DMS79 treated with DMSO at 0.1 percent for 48 hours (cell line): ENCODE measurements at regions not wholly inside any gene's neighbourhood (a gene's known extent, or its start where the extent isn't known, plus 50 kb on each side); places are given as distances from the start of the nearest gene placed in this dataset.
"Not testable (repeated sequence)": the region's sequence is repeated elsewhere in the genome, so short reads cannot be mapped to it uniquely, and the experiment has no call there.

ENCODE experiments used
- DNase-seq: peaks from one replicate; lab custom pipeline; 2025; lab: John Stamatoyannopoulos, UW

DNA sequence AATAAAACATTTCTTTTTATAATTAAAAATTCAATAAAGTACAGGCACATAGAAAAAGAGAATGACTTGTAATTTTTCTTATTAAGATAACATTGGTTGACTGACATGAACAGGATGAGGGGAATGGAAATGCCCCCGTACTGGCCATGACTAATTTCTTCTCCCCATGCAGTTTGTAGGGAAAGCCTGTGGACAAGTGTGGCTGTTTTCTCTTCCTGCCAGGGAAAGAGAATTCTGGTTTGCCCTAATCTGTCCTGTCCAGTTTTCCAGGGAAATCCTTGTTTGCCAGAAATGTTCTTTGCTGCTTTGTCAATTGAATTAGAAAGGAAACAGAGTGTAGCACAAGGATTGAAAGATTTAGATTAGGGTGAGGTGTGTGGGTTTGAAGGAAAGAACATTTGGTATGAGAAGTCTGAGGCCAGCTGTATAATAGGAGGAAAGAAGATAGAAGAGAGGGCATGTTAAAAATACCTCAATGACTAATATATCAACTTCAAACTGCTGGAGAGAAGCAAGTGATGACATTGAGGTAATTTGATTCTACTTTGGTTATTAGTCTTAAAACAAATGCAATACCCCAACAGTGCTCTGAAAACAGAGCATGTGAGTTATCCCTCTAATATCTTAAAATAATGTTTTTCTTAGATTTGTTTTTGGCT, 593.9 kb upstream of the ZNF804A start:
- no peak for DNase-seq

DNA sequence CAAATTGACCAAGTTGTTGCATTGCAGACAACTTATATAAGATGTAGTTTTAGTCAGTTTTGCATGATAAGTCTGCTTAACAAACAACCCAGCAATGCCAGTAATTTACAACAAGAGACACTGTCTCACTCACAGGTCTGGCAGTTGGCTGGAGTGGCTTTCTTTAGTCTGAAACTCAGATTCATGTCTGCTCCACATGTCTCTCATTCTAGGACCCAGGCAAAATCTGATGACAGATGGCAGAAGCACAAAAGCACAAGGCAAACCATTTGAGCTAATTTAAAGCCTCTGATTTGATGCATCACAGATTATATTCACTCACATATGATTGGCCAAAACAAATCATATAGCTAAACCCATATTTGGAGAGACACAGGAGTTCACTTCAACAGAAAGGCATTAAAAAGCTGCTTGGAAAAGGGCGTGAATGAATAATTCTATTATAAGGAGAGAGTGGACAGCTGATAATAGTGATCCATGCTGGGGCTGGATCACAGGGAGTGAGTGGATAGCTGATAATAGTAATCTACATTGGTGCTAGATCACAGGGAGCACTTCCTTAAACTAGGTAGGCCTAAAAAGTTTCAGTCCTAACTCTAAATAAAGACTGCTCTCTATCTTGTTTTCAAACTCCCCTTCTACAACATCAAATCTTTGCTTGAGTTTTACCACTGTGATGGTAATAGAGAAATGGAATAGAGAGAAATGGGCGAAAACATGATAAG, 593.2 kb upstream of the ZNF804A start:
- DNase-seq: no peak

DNA sequence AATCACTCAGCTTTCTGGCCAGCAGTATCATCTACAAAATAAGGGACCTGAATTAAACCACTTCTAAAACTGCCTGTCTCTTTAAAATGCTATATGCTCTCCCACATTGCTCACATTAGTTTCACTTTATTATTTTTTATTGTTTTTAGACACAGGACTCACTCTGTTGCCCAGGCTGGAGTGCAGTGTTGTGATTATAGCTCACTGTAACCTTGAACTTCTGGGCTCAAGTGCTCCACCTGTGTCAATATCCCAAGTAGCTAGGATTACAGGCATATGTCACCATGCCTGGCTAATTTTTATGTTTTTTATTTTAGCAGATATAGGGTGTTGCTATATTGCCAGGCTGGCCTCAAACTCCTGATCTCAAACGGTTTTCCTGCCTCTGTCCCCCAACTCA, 591.3 kb upstream of the ZNF804A start:
- DNase-seq: no peak

DNA sequence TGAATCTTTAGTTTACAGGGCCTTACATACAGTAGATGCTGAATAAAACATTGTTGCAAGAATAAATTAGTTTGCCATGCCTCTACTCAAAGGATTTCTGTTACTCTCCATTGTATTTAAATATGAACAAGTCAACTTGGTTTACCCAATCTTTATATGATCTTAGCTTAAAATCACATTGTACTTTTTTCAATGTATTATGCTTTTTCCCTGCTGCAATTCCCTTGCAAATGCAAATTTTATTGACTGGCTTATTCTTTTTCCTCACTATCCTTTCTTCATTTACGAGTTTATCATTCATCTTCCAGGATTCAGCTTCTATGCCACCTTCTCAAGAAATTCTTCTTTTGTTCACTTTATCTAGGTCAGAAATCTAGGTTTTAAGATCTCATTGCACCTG, 571.4 kb upstream of the ZNF804A start:
- no peak for DNase-seq

DNA sequence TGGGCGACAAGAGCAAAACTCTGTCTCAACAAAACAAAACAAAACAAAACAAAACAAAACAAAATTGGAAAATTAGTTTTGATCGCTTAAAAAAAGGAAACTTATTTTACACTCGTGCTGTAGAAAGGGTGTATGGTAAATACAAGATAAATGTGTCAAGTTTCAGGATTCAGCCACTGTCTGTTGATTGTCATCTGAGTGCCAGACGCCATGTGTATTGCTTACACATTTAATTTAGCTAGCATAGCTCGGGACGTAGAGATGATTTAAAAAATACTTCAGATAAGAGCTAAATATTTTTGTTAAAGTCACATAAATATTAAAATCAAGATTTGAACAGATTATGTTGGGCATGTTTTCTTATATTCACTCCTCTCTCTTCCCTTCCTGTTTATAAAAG, 568.1 kb upstream of the ZNF804A start:
- no peak for DNase-seq

DNA sequence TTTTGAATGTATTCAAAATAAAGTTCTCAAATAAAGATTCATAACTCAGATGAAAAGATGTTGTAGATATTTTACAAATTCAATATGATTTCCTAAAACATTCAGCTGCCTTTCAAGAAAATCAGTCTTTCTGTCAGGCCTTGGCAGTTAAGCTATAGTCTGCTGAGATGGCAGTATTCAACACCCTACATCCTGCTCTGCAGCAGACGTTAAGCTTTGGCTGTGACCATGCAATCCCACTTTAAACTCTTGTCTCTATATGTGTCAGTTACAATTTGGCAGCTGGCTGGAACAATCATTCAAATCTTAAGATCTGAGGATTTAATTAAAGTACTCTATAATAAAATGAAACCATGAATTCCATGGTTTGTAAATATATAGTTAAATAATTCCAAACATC, 567.3 kb upstream of the ZNF804A start:
- no peak for DNase-seq

DNA sequence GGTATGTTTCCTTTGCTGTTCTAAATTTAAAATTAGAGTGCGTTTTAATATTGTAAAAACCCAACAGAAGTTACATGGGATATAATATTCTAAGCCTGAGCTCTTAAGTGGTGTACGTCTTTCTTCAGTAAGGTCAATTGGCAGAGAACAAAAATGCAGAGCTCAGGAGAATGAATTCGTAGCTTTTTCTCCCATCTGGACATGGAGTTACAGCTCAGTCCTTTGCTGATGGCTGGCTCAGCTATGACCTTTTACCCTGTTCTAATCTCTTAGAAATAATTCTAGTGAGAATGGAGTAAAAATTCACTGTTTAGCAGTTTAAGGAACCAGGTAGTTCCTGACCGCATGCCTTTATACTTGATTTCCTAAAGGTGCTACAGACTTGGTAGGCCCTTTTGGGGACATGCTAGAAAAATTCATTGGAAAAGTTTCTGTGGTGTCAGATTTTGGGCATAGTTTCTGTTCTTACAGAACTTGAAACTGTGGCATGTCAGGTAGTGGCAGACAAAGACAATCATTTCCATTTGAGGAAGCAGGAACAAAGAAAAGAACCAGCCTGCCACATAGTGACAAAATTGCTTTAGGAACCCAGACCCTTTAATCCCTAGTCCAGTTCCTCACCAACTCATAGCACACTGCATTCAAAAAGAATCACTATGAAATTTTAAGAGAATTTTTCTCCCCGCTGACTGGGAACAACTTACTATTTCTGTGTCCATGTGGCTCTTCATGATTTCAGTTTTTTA, 566.8 kb upstream of the ZNF804A start:
- no peak for DNase-seq

DNA sequence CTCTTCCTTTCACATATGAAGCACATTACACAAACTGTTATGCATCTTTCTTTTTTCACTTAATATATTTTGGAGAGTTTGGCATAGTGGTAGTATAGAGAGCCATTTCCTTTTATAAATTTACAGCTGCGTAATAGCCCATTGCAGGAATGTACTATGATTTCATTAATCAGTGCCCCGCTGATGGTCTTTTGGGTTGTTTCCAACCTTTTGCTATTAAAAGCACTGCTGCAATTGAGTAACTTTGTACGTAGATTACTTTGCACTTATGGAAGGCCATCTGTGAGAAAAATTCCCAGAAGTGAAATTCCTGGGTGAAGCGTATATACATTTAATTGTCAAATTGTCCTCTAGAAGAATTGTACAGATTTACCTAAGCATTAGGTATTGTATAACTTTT, 565.3 kb upstream of the ZNF804A start:
- DNase-seq: no peak

DNA sequence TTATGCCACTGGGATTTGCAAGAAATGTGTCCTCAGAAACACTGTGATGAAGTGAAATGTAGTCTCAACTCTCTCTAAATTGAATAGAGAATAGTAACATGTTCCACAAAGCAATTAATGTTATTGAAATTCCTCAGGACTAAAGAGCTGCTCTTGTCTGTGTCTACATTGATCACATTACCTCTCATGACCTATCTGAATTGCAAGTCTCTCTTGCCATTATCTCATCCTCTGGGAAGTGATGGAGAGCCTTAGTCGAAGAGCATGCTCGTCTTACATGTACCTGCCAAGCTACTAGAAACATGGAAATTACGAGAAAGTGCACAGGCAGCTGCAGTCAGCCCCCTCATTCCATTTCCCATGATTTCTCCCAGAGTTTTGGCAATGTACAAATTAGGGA, 561.1 kb upstream of the ZNF804A start:
- no peak for DNase-seq

DNA sequence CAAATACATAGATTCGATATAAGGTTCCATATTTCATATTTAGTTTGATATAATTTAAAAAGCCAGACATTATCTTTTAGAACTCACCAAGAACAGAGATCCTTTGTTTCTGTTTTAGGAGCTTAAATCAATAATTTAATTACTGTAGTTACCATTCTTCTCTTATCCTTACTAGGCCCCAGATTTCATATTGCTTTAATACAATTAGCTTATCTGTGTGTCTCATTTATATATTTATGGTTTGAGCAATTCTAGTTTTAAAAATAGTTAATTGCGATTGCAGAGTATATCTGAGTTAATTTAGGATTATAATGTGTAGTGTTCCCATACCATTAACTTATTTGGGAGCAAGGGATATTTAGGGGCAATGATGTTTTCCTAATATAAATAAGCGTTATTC, 558.8 kb upstream of the ZNF804A start:
- DNase-seq: no peak

DNA sequence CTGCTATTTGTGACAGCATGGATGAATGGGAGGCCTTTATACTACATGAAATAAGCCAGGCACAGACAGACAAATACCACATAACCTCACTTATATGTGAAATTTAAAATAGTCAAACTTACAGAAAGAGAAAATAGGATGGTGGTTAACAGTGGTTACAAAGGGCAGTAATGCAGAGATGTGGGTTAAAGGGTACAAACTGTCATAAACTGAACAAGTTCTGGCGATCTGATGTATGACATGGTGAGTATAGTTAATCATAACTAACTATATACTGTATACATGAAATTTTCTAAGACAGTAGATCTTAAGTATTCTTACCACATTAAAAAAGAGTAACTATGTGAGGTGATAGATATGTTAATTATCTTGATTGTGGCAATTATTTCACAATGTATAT, 558.1 kb upstream of the ZNF804A start:
- DNase-seq: no peak

DNA sequence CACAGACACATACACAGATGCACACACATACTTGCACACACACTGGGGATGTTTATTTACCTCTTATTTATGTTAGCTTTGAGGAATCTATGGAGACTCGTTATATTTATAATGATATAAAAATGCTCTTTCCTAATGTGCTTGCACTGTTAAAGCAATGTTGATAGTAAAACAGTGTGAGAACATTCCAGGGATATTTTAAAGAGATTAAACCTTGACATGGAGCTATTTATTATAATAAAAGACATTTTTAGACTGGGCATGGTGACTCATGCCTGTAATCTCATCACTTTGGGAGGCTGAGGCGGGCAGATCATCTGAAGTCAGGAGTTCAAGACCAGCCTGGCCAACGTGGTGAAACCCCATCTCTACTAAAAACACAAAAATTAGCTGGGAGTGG, 557.3 kb upstream of the ZNF804A start:
- DNase-seq: no peak

DNA sequence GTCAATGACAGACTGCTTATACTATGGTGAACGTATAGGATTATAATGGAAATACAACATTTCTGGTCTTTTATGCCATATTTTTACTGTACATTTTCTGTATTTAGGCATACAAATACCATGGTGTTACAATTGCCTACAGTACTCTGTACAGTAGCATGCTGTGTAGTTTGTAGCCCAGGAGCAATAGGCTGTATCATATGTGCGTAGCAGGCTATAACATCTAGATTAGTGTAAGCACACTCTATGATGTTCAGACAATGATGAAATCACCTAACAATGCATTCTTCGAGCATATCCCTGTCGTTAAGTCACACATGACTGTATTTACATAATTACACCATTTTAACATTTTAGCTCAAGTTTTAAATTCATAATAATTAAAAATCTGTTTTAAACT, 556.6 kb upstream of the ZNF804A start:
- no peak for DNase-seq

DNA sequence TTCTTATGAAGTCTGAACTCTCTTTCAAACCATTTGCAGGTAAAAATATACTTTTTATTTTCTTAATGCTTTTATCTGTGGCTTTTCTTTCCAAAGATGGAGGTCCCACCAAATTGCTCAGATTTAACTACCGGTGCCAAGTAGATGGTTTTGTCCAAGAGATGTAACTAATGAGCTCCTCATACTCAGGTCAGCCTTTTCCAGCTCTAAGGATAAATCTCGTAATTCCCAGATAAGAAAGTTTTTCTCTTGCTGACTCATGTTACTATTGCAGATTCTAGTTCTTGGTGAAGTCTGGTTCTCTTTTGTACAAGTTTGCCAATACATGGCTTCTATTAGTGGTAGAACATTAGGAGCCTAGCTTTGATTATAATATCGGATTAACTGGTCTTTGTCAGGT, 550.8 kb upstream of the ZNF804A start:
- DNase-seq: no peak

DNA sequence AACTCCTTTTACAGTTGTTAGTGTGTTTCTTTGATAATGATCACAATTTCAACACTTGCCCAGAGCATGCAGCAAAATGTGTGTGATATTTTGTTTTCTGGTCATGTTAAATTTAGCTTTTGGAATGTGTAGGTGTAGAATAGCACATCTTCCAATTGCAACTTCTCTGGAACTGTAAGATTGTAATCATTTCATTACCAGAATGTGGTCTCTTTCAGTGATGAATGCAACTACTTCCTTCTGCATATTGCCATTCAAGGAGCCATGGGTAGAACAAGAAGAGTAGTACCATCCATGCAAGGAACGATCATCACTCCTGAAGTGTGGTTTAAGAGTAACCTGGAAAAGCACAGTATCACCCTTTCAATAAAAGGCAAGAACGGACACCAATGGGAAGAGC, 548.8 kb upstream of the ZNF804A start:
- DNase-seq: no peak

DNA sequence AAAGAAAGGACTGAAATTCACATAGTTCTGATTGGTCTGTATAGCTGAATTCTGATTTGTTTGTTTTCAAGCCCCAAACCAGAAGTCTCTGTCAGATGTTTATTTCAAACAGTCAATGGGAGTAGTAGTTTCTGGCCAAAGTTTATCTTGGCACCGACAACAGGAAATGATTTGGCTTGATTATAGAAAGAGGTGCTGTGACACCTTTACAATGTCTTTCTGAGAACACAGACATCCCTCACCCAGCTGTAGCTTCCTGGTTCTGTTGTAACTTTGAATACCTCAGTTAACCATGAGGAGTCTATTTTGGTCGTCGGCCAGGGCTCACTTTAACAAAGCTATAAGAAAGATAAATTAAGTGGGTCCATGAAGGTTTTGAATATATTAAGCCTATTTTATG, 545.0 kb upstream of the ZNF804A start:
- no peak for DNase-seq

DNA sequence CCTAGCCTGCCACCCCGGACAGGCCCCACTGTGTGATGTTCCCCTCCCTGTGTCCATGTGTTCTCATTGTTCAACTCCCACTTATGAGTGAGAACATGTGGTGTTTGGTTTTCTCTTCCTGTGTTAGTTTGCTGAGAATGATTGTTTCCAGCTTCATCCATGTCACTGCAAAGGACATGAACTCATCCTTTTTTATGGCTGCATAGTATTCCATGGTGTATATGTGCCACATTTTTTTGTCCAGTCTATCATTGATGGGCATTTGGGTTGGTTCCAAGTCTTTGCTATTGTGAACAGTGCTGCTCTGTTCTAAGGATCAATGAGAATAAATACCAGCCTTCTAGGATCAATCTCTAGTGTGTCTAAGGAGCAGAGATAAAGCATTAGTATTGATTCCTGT, 543.9 kb upstream of the ZNF804A start:
- not testable (repeated sequence) for DNase-seq

DNA sequence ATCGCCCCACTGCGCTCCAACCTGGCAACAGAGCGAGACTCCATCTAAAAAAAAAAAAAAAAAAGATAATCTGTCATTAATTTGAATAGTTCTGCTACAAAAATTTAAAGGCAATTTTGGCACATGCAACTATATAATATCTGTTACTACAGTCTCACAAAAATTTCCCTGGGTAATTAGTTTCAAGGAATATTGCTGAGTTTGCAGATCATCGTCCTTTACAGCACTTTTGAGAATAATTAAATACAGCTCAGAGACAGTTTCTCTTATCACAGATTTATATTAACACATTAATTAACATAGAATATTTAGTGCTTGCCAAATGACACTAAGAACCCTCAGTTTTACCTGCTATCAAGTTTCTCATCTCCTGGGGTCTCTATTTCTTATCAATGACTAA, 540.4 kb upstream of the ZNF804A start:
- no peak for DNase-seq

DNA sequence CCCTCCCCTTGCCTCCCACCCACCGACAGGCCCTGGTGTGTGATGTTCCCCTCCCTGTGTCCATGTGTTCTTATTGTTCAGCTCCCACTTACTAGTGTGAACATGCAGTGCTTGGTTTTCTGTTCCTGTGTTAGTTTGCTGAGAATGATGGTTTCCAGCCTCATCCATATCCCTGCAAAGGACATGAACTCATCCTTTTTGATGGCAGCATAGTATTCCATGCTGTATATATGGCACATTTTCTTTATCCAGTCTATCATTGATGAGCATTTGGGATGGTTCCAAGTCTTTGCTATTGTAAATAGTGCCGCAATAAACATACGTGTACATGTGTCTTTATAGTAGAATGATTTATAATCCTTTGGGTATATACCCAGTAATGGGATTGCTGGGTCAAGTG, 538.1 kb upstream of the ZNF804A start:
- DNase-seq: not testable (repeated sequence)

DNA sequence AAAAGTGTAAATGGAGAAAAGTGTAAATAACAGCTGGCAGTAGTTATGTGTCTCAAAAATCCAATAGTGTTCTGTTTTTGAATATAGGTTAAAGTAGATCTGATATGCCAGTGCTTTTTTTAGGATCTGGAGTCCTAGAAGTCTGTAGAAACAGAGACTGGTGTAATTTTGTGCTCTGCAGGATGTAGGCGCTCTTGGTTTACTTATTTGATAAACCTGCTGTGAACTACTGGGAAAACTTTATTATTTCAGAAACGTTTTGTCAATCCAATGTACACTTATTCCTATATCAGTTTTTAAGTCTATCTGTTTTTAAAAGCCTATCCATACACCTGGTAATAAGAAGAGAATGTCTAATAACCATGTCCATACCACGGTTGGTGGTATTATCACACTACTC, 530.8 kb upstream of the ZNF804A start:
- no peak for DNase-seq

DNA sequence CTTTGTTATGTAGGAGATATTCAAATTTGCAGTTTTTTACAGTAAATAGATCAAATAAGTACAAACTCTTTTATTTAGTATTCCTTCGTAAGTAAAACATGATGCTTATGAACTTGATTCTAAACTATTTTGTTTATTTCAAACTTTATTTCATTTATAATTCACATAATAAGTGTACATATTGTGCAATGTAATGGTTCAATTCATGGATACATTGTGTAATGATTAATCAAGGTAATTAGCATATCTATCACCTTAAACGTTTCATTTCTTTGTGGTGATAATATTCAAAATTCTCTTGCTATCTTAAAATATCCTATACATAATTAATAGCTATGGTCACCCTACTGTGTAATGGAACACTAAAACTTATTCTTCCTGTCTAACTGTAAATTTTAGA, 525.9 kb upstream of the ZNF804A start:
- no peak for DNase-seq

DNA sequence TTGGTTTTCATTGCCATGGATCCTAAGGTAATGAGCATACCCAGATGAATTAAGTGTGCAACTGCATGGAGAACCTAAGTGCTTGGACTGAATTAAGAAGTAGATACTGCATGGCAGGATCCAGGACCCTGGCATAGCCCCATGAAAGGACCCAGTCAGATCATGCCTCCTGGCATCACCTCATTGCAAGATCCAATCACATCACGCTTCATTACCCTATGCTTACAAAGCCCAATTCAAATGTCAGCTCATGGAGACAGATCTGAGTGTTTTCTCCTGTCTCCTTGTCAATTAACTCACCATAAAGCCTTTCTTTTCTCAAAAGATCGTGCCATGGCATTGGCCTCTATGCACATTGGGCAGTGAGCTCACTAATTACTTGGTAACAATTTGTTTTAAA, 519.8 kb upstream of the ZNF804A start:
- no peak for DNase-seq

DNA sequence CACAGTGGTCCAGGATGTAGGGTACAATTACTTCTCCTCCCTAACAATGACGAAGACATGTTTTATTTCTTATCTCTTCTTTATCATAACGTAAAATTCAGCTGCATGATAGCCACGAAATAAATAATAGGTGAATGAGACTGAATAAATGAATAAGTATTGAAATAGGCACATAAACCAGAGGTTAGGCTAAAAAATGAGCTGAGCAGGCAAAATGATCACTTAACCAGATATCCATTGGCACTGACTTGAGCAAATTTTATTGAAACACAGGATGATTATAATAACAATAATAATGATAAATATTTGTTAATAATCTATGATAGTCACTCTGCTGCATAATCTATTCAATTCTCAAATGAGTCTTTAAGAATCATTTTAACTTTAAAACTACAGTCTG, 506.9 kb upstream of the ZNF804A start:
- DNase-seq: no peak
